Omental fat pad (tissue), 3 donors: ENCODE measurements at regions not wholly inside any gene's neighbourhood (a gene's known extent, or its start where the extent isn't known, plus 50 kb on each side); places are given as distances from the start of the nearest gene placed in this dataset. TPM values are rescaled to one million over a fixed set of nuclear protein-coding genes. Genes with fewer than 3 reads are reported as not detected.
"Not testable (repeated sequence)": the region's sequence is repeated elsewhere in the genome, so short reads cannot be mapped to it uniquely, and the experiment has no call there.

Experiments
- ATAC-seq: fragments of 150-250 bp; one replicate; pipeline ENCODE4 v1.9.1; 2016; ENCODE audit warnings: mild to moderate bottlenecking, moderate library complexity; ENCODE audit not compliant: low FRiP score
- DNase-seq: peaks from one replicate; pipeline ENCODE4 v3.0.0-alpha.2; 2019; ENCODE audit warnings: low spot score
- small RNA-seq: library from RNA; depleted of rRNA; stranded (forward); fragments of <200 nt; gene quantifications from one replicate; pipeline ENCODE3, GENCODE V24; 2016
- TF ChIP-seq, protein P1 (sequence below), 3 donors: fragments of 450-650 bp; IDR thresholded peaks; one replicate each; pipeline ENCODE4 v1.5.1; 2016 to 2017; ENCODE audit warnings: antibody characterized with exemption in 3 of 3, mild to moderate bottlenecking in 3 of 3, moderate library complexity in 2 of 3

DNA sequence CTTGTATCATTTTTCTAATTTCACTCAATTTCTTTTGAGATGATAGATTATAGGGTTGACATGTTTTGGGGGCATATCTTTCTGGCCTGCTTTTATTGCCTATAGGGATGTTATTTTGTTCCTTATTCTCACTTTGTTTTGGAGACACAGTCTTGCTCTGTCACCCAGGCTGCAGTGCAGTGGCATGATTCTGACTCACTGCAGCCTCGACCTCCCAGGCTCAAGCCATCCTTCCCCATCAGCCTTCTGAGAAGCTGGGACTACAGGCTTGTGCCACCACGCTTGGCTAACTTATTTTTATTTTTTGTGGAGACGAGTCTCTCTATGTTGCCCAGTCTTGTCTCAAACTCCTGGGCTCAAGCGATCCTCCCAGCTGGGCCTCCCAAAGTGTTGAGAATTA, 72.8 kb upstream of the FAN1 start:
- no peak for DNase-seq
- TF ChIP-seq, protein P1, sequence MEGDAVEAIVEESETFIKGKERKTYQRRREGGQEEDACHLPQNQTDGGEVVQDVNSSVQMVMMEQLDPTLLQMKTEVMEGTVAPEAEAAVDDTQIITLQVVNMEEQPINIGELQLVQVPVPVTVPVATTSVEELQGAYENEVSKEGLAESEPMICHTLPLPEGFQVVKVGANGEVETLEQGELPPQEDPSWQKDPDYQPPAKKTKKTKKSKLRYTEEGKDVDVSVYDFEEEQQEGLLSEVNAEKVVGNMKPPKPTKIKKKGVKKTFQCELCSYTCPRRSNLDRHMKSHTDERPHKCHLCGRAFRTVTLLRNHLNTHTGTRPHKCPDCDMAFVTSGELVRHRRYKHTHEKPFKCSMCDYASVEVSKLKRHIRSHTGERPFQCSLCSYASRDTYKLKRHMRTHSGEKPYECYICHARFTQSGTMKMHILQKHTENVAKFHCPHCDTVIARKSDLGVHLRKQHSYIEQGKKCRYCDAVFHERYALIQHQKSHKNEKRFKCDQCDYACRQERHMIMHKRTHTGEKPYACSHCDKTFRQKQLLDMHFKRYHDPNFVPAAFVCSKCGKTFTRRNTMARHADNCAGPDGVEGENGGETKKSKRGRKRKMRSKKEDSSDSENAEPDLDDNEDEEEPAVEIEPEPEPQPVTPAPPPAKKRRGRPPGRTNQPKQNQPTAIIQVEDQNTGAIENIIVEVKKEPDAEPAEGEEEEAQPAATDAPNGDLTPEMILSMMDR (IDR thresholded peaks at IDR 0.05): no peak
- ATAC-seq: no peak

GRCh38 chr15:30833379-30833778, 70.3 kb upstream of the FAN1 start:
- not testable (repeated sequence) for DNase-seq, ATAC-seq

DNA sequence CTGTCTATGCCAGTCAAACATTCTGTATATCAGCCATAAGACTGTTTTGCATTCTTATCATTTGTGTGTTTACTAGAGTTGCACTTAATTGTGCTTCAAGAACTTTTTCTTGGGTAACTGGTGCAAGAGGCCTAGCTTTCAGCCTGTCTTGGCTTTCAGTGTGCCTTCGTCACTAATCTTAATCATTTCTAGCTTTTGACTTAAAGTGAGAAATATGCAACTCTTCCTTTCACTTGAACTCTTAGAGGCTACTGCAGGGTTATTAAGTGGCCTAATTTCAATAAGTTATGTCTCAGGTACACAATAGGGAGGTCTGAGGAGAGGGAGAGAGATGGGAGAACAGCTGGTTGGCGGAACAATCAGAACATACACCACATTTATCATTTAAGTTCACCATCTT, 62.1 kb upstream of the FAN1 start:
- not testable (repeated sequence) for ATAC-seq

GRCh38 chr15:30842798-30843472, 60.8 kb upstream of the FAN1 start:
- ATAC-seq, DNase-seq: not testable (repeated sequence)

More for the DNA sequence above, 62.1 kb upstream of the FAN1 start:
- not testable (repeated sequence) for DNase-seq

GRCh38 chr15:30845536-30845935, 58.2 kb upstream of the FAN1 start:
- not testable (repeated sequence) for ATAC-seq

More at GRCh38 chr15:30845536-30845935, 58.2 kb upstream of the FAN1 start:
- DNase-seq: not testable (repeated sequence)

Small RNAs in the stretch of these regions (small RNA-seq; reads per million reads assigned to genes)
- not detected for gene RN7SL82P
